ENCODE measurements at regions not wholly inside any gene's neighbourhood (a gene's known extent, or its start where the extent isn't known, plus 50 kb on each side); places are given as distances from the start of the nearest gene placed in this dataset.

GRCh38 chr4:112847781-112848180 lies 201.7 kb upstream of the ANK2 start:
- no peak for TF ChIP-seq TEAD4 (IDR thresholded peaks at IDR 0.05)
- no peak for TF ChIP-seq EP300 (IDR thresholded peaks at IDR 0.05; ENCODE audit: borderline replicate concordance)
- TF ChIP-seq EGR1 (IDR thresholded peaks at IDR 0.05), result no peak
- no peak for TF ChIP-seq RAD21 (IDR thresholded peaks at IDR 0.05; ENCODE audit: low read depth)
- no peak for TF ChIP-seq TCF12 (IDR thresholded peaks at IDR 0.05; ENCODE audit: low read depth)
- TF ChIP-seq, protein P1, sequence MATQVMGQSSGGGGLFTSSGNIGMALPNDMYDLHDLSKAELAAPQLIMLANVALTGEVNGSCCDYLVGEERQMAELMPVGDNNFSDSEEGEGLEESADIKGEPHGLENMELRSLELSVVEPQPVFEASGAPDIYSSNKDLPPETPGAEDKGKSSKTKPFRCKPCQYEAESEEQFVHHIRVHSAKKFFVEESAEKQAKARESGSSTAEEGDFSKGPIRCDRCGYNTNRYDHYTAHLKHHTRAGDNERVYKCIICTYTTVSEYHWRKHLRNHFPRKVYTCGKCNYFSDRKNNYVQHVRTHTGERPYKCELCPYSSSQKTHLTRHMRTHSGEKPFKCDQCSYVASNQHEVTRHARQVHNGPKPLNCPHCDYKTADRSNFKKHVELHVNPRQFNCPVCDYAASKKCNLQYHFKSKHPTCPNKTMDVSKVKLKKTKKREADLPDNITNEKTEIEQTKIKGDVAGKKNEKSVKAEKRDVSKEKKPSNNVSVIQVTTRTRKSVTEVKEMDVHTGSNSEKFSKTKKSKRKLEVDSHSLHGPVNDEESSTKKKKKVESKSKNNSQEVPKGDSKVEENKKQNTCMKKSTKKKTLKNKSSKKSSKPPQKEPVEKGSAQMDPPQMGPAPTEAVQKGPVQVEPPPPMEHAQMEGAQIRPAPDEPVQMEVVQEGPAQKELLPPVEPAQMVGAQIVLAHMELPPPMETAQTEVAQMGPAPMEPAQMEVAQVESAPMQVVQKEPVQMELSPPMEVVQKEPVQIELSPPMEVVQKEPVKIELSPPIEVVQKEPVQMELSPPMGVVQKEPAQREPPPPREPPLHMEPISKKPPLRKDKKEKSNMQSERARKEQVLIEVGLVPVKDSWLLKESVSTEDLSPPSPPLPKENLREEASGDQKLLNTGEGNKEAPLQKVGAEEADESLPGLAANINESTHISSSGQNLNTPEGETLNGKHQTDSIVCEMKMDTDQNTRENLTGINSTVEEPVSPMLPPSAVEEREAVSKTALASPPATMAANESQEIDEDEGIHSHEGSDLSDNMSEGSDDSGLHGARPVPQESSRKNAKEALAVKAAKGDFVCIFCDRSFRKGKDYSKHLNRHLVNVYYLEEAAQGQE (IDR thresholded peaks at IDR 0.05; ENCODE audit: low read depth), result no peak
- TF ChIP-seq MAX (IDR thresholded peaks at IDR 0.05), result no peak

Measured in Ishikawa (cell line).